Neural progenitor cell (in vitro differentiated cells): ENCODE measurements at regions not wholly inside any gene's neighbourhood (a gene's known extent, or its start where the extent isn't known, plus 50 kb on each side); places are given as distances from the start of the nearest gene placed in this dataset.
A peak's percentile ranks its signal among the peaks of the same experiment; 100 is the strongest.

Source experiments
- DNase-seq: peaks from one replicate; pipeline ENCODE4 v3.0.0-alpha.2; 2016; ENCODE audit warnings: low spot score
- H2AFZ ChIP-seq: fragments of 200-600 bp; sonication (generic); replicated peaks from 2 replicates; pipeline ENCODE4 v1.6.1; 2016; ENCODE audit warnings: antibody characterized with exemption
- H3F3A ChIP-seq: fragments of 200-600 bp; sonication (generic); 2 replicates; pipeline ENCODE4 v1.6.1; 2016; ENCODE audit warnings: antibody characterized with exemption, low read depth
- H3K27ac ChIP-seq: fragments of 200-600 bp; sonication (generic); 2 replicates; pipeline ENCODE4 v1.5.1; 2016; ENCODE audit warnings: mild to moderate bottlenecking
- H3K27me3 ChIP-seq: fragments of 200-600 bp; sonication (generic); 2 replicates; pipeline ENCODE4 v1.6.1; 2016; ENCODE audit warnings: mild to moderate bottlenecking, moderate library complexity
- H3K36me3 ChIP-seq: fragments of 200-600 bp; sonication (generic); 2 replicates; pipeline ENCODE4 v1.5.1; 2016
- H3K4me1 ChIP-seq: fragments of 200-600 bp; sonication (generic); 2 replicates; pipeline ENCODE4 v1.6.1; 2016; ENCODE audit warnings: mixed run types
- H3K4me2 ChIP-seq: fragments of 200-600 bp; sonication (generic); 2 replicates; pipeline ENCODE4 v1.6.1; 2016
- H3K4me3 ChIP-seq: fragments of 200-600 bp; sonication (generic); 2 replicates; pipeline ENCODE4 v1.5.1; 2016
- H3K79me2 ChIP-seq: fragments of 200-600 bp; sonication (generic); 2 replicates; pipeline ENCODE4 v1.6.1; 2016; ENCODE audit warnings: low read depth
- H3K9ac ChIP-seq: fragments of 200-600 bp; sonication (generic); 2 replicates; pipeline ENCODE4 v1.6.1; 2016
- H3K9me3 ChIP-seq: fragments of 200-600 bp; sonication (generic); 2 replicates; pipeline ENCODE4 v1.5.1; 2016; ENCODE audit warnings: low read depth
- H4K20me1 ChIP-seq: fragments of 200-600 bp; sonication (generic); 2 replicates; pipeline ENCODE4 v1.6.1; 2016; ENCODE audit warnings: low read depth
- H3K27ac Mint-ChIP-seq: 3 replicates; pipeline ENCODE4 v1.8.0; 2021; ENCODE audit warnings: mixed read lengths
- H3K27me3 Mint-ChIP-seq: 2 replicates; pipeline ENCODE4 v1.8.0; 2022; ENCODE audit warnings: low read depth, mild to moderate bottlenecking, inconsistent platforms, moderate library complexity, mixed read lengths; ENCODE audit not compliant: insufficient read depth
- H3K36me3 Mint-ChIP-seq: 3 replicates; pipeline ENCODE4 v1.8.0; 2021; ENCODE audit warnings: mixed read lengths
- H3K4me1 Mint-ChIP-seq: 3 replicates; pipeline ENCODE4 v1.8.0; 2021; ENCODE audit warnings: mixed read lengths
- H3K4me3 Mint-ChIP-seq: 3 replicates; pipeline ENCODE4 v1.8.0; 2021; ENCODE audit warnings: mild to moderate bottlenecking, moderate library complexity, mixed read lengths
- H3K9me3 Mint-ChIP-seq: 3 replicates; pipeline ENCODE4 v1.8.0; 2020; ENCODE audit warnings: mixed read lengths
- CTCF ChIP-seq: fragments of 200-600 bp; sonication (generic); IDR thresholded peaks from 2 replicates; pipeline ENCODE4 v1.5.1; 2017; ENCODE audit warnings: antibody characterized with exemption, mild to moderate bottlenecking
- EZH2 ChIP-seq: fragments of 200-600 bp; sonication (generic); IDR thresholded peaks from 2 replicates; pipeline ENCODE4 v1.6.1; 2017; ENCODE audit warnings: antibody characterized with exemption, mild to moderate bottlenecking, moderate library complexity
- EZH2phosphoT487 ChIP-seq: fragments of 200-600 bp; sonication (generic); IDR thresholded peaks from 2 replicates; pipeline ENCODE4 v1.6.1; 2017; ENCODE audit warnings: antibody characterized with exemption

- TF ChIP-seq EZH2phosphoT487 (no peak), EZH2 (no peak), CTCF (no peak)
- Histone ChIP-seq H3K9me3 (no peaks in the 10 kb centered on the region), H3K9ac (no peak overlapping the region), H3K27ac (no peak overlapping the region), H3K4me3 (no peak overlapping the region), H3K36me3 (no peaks in the 10 kb centered on the region), H3F3A (no peaks in the 10 kb centered on the region), H2AFZ (no peak overlapping the region), H3K27me3 (no peaks in the 10 kb centered on the region), H3K79me2 (no peaks in the 10 kb centered on the region), H4K20me1 (no peaks in the 10 kb centered on the region), H3K4me1 (peaks cover 6% of the 10 kb centered on the region), H3K4me2 (no peak overlapping the region)
- no peak overlapping the region for H3K27ac Mint-ChIP-seq
- no peak for DNase-seq
- H3K36me3 Mint-ChIP-seq, result peaks cover under 1% of the 10 kb centered on the region
- peaks cover 12% of the 10 kb centered on the region for H3K4me1 Mint-ChIP-seq
- H3K9me3 Mint-ChIP-seq, result peaks cover 2% of the 10 kb centered on the region
- no peaks in the 10 kb centered on the region for H3K27me3 Mint-ChIP-seq
- H3K4me3 Mint-ChIP-seq, result no peak overlapping the region
Measured at GRCh38 chr7:12945901-12946300, 258.5 kb downstream of the ARL4A start.

GRCh38 chr7:12947465-12947864 is 260.0 kb downstream of the ARL4A start:
- H3K4me1 Mint-ChIP-seq, result peaks cover 12% of the 10 kb centered on the region
- TF ChIP-seq CTCF, result no peak
- TF ChIP-seq EZH2, result no peak
- no peak for TF ChIP-seq EZH2phosphoT487
- Histone ChIP-seq H3F3A (no peaks in the 10 kb centered on the region), H3K4me2 (no peak overlapping the region), H3K9me3 (no peaks in the 10 kb centered on the region), H3K27me3 (no peaks in the 10 kb centered on the region), H4K20me1 (no peaks in the 10 kb centered on the region), H3K4me1 (peaks cover 6% of the 10 kb centered on the region), H3K27ac (no peak overlapping the region), H3K9ac (no peak overlapping the region), H3K4me3 (no peak overlapping the region), H2AFZ (no peak overlapping the region), H3K36me3 (no peaks in the 10 kb centered on the region), H3K79me2 (no peaks in the 10 kb centered on the region)
- H3K27ac Mint-ChIP-seq, result no peak overlapping the region
- H3K9me3 Mint-ChIP-seq, result no peaks in the 10 kb centered on the region
- DNase-seq, result no peak
- no peaks in the 10 kb centered on the region for H3K27me3 Mint-ChIP-seq
- no peaks in the 10 kb centered on the region for H3K36me3 Mint-ChIP-seq
- no peak overlapping the region for H3K4me3 Mint-ChIP-seq

- H3K27me3 ChIP-seq, result no peaks in the 10 kb centered on the region
- no peak overlapping the region for H3K4me2 ChIP-seq
- Mint-ChIP-seq H3K27ac (peak overlapping the region; percentile 62), H3K36me3 (no peaks in the 10 kb centered on the region), H3K4me3 (no peak overlapping the region), H3K9me3 (no peaks in the 10 kb centered on the region), H3K4me1 (peaks cover 12% of the 10 kb centered on the region), H3K27me3 (no peaks in the 10 kb centered on the region)
- H3K9ac ChIP-seq, result no peak overlapping the region
- no peak overlapping the region for H3K27ac ChIP-seq
- no peak for DNase-seq
- no peaks in the 10 kb centered on the region for H3F3A ChIP-seq
- no peak overlapping the region for H3K4me3 ChIP-seq
- peak overlapping the region; percentile 35 for H2AFZ ChIP-seq
- no peaks in the 10 kb centered on the region for H4K20me1 ChIP-seq
- H3K4me1 ChIP-seq, result peaks cover 6% of the 10 kb centered on the region
- TF ChIP-seq EZH2phosphoT487, result no peak
- TF ChIP-seq CTCF, result no peak
- TF ChIP-seq EZH2, result no peak
- H3K9me3 ChIP-seq, result no peaks in the 10 kb centered on the region
- H3K36me3 ChIP-seq, result no peaks in the 10 kb centered on the region
- H3K79me2 ChIP-seq, result no peaks in the 10 kb centered on the region
Measured at GRCh38 chr7:12949060-12949931, 261.9 kb downstream of the ARL4A start.
